Astrocyte (in vitro differentiated cells and primary cell): ENCODE measurements at regions not wholly inside any gene's neighbourhood (a gene's known extent, or its start where the extent isn't known, plus 50 kb on each side); places are given as distances from the start of the nearest gene placed in this dataset.

Source experiments
- DNase-seq: peaks from one replicate; pipeline ENCODE4 v3.0.0-alpha.2; 2010; ENCODE audit warnings: low read depth
- FAIRE-seq: peaks from 2 replicates; lab custom pipeline; 2011; peaks lifted over from hg19 to GRCh38; lab: Jason Lieb, UNC
- H2AFZ ChIP-seq: 2 replicates; pipeline ENCODE4 v1.6.0; 2012; ENCODE audit warnings: low read depth, low read length, inconsistent platforms
- H3K27ac ChIP-seq: 2 replicates; pipeline ENCODE4 v1.5.1; 2011; ENCODE audit warnings: low read depth, low read length, inconsistent platforms
- H3K27me3 ChIP-seq: 2 replicates; pipeline ENCODE4 v1.6.0; 2011; ENCODE audit warnings: low read length, inconsistent platforms; ENCODE audit not compliant: insufficient read depth
- H3K36me3 ChIP-seq: 2 replicates; pipeline ENCODE4 v1.5.1; 2011; ENCODE audit warnings: low read length, inconsistent platforms; ENCODE audit not compliant: insufficient read depth
- H3K4me1 ChIP-seq: 2 replicates; pipeline ENCODE4 v1.5.1; 2011; ENCODE audit warnings: low read length, inconsistent platforms; ENCODE audit not compliant: insufficient read depth
- H3K4me2 ChIP-seq: 2 replicates; pipeline ENCODE4 v1.6.0; 2012; ENCODE audit warnings: low read length, inconsistent platforms
- H3K4me3 ChIP-seq: 2 replicates; pipeline ENCODE4 v1.5.1; 2011; ENCODE audit warnings: low read depth, mild to moderate bottlenecking, low read length, inconsistent platforms; ENCODE audit not compliant: insufficient read depth
- H3K79me2 ChIP-seq: 2 replicates; pipeline ENCODE4 v1.6.0; 2012; ENCODE audit warnings: mild to moderate bottlenecking, low read length, inconsistent platforms; ENCODE audit not compliant: insufficient read depth
- H3K9ac ChIP-seq: 2 replicates; pipeline ENCODE4 v1.6.0; 2012; ENCODE audit warnings: mild to moderate bottlenecking, low read length, inconsistent platforms
- H3K9me3 ChIP-seq: 2 replicates; pipeline ENCODE4 v1.5.1; 2012; ENCODE audit warnings: low read depth, mild to moderate bottlenecking, low read length, inconsistent platforms; ENCODE audit not compliant: insufficient read depth
- H4K20me1 ChIP-seq: 2 replicates; pipeline ENCODE4 v1.6.0; 2012; ENCODE audit warnings: low read length, inconsistent platforms; ENCODE audit not compliant: insufficient read depth
- H3K27ac Mint-ChIP-seq: one replicate; pipeline ENCODE4 v1.8.0; 2021; ENCODE audit warnings: mild to moderate bottlenecking, mixed read lengths; ENCODE audit not compliant: unreplicated experiment
- H3K27me3 Mint-ChIP-seq: one replicate; pipeline ENCODE4 v1.8.0; 2021; ENCODE audit warnings: low read depth, mixed read lengths; ENCODE audit not compliant: unreplicated experiment
- H3K36me3 Mint-ChIP-seq: one replicate; pipeline ENCODE4 v1.8.0; 2021; ENCODE audit warnings: low read depth, mixed read lengths; ENCODE audit not compliant: unreplicated experiment
- H3K4me1 Mint-ChIP-seq: one replicate; pipeline ENCODE4 v1.8.0; 2021; ENCODE audit warnings: low read depth, mixed read lengths; ENCODE audit not compliant: unreplicated experiment
- H3K4me3 Mint-ChIP-seq: one replicate; pipeline ENCODE4 v1.8.0; 2021; ENCODE audit warnings: mild to moderate bottlenecking, moderate library complexity, mixed read lengths; ENCODE audit not compliant: unreplicated experiment
- H3K9me3 Mint-ChIP-seq: one replicate; pipeline ENCODE4 v1.8.0; 2021; ENCODE audit warnings: mild to moderate bottlenecking, mixed read lengths; ENCODE audit not compliant: unreplicated experiment
- CTCF ChIP-seq: IDR thresholded peaks from 2 replicates; pipeline ENCODE4 v1.5.1; 2011; ENCODE audit warnings: low read depth, mild to moderate bottlenecking, inconsistent platforms, low read length, moderate library complexity; ENCODE audit not compliant: insufficient read depth
- EZH2 ChIP-seq: IDR thresholded peaks from 2 replicates; pipeline ENCODE4 v1.6.1; 2012; ENCODE audit warnings: mild to moderate bottlenecking, low read length, inconsistent platforms; ENCODE audit not compliant: insufficient read depth

- Histone ChIP-seq H3K36me3 (no peaks in the 10 kb centered on the region), H4K20me1 (no peaks in the 10 kb centered on the region), H3K27me3 (no peaks in the 10 kb centered on the region), H3K4me2 (no peak overlapping the region), H3K79me2 (no peaks in the 10 kb centered on the region), H3K4me1 (peaks cover 42% of the 10 kb centered on the region), H3K9ac (no peak overlapping the region), H3K9me3 (no peaks in the 10 kb centered on the region), H3K4me3 (no peak overlapping the region), H3K27ac (no peak overlapping the region), H2AFZ (no peak overlapping the region)
- no peak for TF ChIP-seq CTCF
- no peak for TF ChIP-seq EZH2
- Mint-ChIP-seq H3K27me3 (no peaks in the 10 kb centered on the region), H3K4me1 (peaks cover 54% of the 10 kb centered on the region), H3K9me3 (peaks cover 2% of the 10 kb centered on the region), H3K36me3 (no peaks in the 10 kb centered on the region), H3K27ac (peak overlapping the region; percentile 95), H3K4me3 (no peak overlapping the region)
- DNase-seq: peak; percentile 55
- no peak for FAIRE-seq
Measured at GRCh38 chr2:237253046-237253702, 160.8 kb downstream of the COL6A3 start.

DNA sequence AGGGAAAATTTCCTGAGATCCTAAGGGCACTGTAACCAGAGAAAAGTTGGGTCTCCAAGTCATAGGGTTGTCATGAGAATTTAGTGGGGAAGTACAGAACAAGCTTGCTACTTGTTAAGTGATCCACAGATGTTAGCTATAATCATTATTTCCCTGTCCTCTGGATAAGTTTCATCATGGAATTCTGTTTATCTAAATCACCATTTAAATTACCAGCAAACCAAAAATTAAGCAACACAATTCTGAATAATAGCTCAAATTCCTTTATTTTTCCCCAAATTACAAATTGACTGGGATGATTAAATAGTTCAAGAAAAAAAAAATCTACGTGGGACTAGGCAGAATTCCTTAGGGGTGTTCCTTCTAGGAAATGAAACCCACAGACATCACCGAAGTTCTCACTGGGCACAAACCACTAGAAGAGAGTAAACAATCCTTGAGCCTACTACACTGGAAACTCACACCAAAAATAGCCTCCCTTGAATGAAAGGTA, 159.5 kb downstream of the COL6A3 start:
- Mint-ChIP-seq H3K27ac (peak overlapping the region; percentile 95), H3K4me3 (peak overlapping the region; percentile 40), H3K9me3 (peaks cover 2% of the 10 kb centered on the region), H3K27me3 (no peaks in the 10 kb centered on the region), H3K4me1 (peaks cover 61% of the 10 kb centered on the region), H3K36me3 (no peaks in the 10 kb centered on the region)
- Histone ChIP-seq H3K4me3 (no peak overlapping the region), H3K9ac (peak overlapping the region; percentile 66), H3K27me3 (no peaks in the 10 kb centered on the region), H4K20me1 (no peaks in the 10 kb centered on the region), H3K4me2 (peak overlapping the region; percentile 53), H2AFZ (no peak overlapping the region), H3K9me3 (no peaks in the 10 kb centered on the region), H3K79me2 (no peaks in the 10 kb centered on the region), H3K36me3 (no peaks in the 10 kb centered on the region), H3K4me1 (peaks cover 42% of the 10 kb centered on the region), H3K27ac (peak overlapping the region; percentile 94)
- TF ChIP-seq CTCF: no peak
- TF ChIP-seq EZH2: no peak
- peak; percentile 79 for FAIRE-seq
- DNase-seq: peak; percentile 92

- peak overlapping the region; percentile 40 for H3K4me3 Mint-ChIP-seq
- Histone ChIP-seq H3K9ac (peak overlapping the region; percentile 66), H3K4me2 (peak overlapping the region; percentile 53), H3K4me3 (no peak overlapping the region), H3K4me1 (peaks cover 42% of the 10 kb centered on the region), H3K27me3 (no peaks in the 10 kb centered on the region), H3K9me3 (no peaks in the 10 kb centered on the region), H2AFZ (no peak overlapping the region), H3K36me3 (no peaks in the 10 kb centered on the region), H4K20me1 (no peaks in the 10 kb centered on the region), H3K79me2 (no peaks in the 10 kb centered on the region), H3K27ac (peak overlapping the region; percentile 94)
- H3K27ac Mint-ChIP-seq: peak overlapping the region; percentile 95
- no peaks in the 10 kb centered on the region for H3K27me3 Mint-ChIP-seq
- H3K36me3 Mint-ChIP-seq: no peaks in the 10 kb centered on the region
- H3K9me3 Mint-ChIP-seq: peaks cover 2% of the 10 kb centered on the region
- peak; percentile 95 for DNase-seq
- H3K4me1 Mint-ChIP-seq: peaks cover 65% of the 10 kb centered on the region
- peak; percentile 79 for FAIRE-seq
- TF ChIP-seq EZH2: no peak
- no peak for TF ChIP-seq CTCF
Measured at GRCh38 chr2:237254911-237255578, 158.9 kb downstream of the COL6A3 start.
